GM13977 (cell line): ENCODE measurements at regions not wholly inside any gene's neighbourhood (a gene's known extent, or its start where the extent isn't known, plus 50 kb on each side); places are given as distances from the start of the nearest gene placed in this dataset.

Experiments used
- DNase-seq: peaks from one replicate; pipeline ENCODE4 v3.0.0; 2012; ENCODE audit warnings: low spot score
- in situ Hi-C: fragments of 300-500 bp; cut with MboI; formaldehyde crosslinking; loops from one replicate; pipeline ENCODE4 v1.12.0; 2022; ENCODE audit warnings: low sequenced_read_pairs, low pct_unique_long_range_greater_than_20kb, mixed read lengths, inconsistent platforms; ENCODE audit not compliant: unreplicated experiment
- TF ChIP-seq, protein P1 (sequence below): IDR thresholded peaks from 2 replicates; pipeline ENCODE4 v1.5.1; 2012; ENCODE audit warnings: mild to moderate bottlenecking, control low read depth; ENCODE audit not compliant: insufficient read depth; ENCODE audit errors: extremely low read depth, missing control alignments

DNA sequence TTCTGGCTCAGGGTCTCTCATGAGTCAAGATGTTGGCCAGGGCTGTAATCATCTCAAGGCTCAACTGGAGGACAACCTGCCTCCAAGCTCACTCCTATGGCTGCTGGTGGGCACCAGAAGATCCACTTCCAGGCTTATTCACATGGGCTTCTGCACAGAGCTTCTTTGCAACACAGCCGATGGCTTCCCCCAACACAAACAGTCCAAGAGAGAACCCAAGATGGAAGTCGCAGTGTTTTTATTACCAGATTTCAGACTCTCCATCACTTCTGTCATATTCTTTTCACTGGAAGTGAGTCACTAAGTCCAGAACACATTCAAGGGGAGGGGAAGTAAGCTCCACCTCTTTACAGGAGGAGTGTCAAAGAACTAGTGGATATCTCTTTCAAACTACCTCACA is 75.5 kb downstream of the CD164 start:
- DNase-seq: no peak
- TF ChIP-seq, protein P1, sequence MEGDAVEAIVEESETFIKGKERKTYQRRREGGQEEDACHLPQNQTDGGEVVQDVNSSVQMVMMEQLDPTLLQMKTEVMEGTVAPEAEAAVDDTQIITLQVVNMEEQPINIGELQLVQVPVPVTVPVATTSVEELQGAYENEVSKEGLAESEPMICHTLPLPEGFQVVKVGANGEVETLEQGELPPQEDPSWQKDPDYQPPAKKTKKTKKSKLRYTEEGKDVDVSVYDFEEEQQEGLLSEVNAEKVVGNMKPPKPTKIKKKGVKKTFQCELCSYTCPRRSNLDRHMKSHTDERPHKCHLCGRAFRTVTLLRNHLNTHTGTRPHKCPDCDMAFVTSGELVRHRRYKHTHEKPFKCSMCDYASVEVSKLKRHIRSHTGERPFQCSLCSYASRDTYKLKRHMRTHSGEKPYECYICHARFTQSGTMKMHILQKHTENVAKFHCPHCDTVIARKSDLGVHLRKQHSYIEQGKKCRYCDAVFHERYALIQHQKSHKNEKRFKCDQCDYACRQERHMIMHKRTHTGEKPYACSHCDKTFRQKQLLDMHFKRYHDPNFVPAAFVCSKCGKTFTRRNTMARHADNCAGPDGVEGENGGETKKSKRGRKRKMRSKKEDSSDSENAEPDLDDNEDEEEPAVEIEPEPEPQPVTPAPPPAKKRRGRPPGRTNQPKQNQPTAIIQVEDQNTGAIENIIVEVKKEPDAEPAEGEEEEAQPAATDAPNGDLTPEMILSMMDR: no peak
- in situ Hi-C loops: no loop called here

DNA sequence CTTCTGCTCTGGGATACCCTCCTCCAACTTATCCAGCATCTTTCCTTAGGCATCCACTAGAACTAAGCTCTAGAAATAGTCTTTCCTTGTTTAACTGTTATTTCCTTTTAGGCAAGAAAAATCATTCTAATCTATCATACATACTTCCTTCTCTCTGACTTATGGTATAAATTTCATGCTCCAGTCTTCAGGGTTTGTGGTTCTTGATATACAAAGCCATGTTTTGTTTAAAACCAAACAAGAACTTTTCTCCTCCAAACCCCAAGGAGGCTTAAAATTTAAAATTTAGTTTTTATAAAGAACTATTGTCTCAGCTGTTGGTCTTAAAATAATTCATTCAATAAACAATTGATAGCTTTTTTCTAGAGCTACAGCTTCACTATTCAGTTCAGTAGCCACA is 77.2 kb downstream of the CD164 start:
- TF ChIP-seq, protein P1: no peak
- no peak for DNase-seq
- in situ Hi-C loops: no loop called here

DNA sequence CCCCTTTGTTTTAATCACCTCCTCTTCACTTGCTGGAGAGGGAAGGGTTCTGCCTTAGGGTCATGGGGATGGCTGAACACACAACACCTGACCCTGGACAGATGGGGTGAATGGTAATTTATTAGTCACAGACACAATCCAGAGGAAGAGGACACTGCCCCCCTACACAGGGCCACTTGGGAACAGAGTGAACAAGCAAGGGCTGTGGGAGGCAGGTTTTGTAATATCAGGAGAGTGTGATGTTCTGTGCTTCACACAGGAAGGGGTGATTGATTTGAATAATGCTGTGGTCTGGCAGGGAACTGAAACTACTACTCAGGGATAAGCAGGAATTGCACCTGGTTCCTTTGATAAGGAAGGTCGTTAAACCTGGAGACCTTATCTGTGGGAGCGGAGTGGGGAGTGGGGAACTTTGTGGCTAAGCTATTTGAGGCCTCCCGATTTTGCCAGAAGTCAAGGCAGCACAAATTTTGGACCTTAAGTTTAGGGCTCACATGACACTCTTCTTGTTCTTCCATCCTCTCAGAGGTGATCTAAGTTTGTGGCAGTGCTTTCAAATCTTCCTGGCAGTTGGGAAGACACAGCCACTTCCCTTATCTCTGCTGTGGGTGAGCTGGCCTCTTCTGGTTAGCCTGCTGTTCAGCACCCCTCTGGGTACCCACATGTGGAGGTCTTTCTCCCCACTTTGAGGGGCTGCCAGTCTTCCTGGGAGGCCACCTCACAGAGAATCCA is 77.8 kb downstream of the CD164 start:
- TF ChIP-seq, protein P1: no peak
- in situ Hi-C loops: no loop called here
- no peak for DNase-seq

DNA sequence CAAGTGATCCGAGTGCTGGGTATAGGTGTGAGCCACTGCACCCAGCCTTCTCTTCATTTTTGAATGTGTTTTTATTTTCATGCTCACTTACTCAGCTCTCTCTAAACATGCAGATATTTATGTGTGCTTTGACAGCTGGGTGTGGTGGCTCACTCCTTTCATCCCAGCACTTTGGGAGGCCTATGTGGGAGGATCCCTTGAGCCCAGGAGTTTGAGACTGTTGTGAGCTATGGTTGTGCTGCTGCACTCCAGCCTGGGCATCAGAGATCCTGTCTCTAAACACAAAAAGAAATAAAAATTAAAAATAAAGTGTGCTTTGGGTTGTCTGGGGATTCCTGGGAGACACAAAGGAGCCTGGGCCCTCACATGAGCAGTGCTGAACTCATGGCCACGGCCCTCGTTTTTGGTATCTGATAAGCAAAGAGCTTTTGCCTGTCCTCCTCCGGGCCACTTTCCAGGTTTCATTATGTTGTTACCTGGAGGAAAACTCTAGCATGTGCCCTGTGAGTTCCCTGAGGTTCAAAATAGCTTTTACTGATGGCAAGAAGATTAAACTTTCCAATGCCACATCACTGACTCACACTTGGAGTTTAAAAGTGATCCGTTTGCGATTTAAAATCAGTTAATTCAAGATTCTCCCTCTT is 78.5 kb downstream of the CD164 start:
- TF ChIP-seq, protein P1: no peak
- in situ Hi-C loops: no loop called here
- no peak for DNase-seq

DNA sequence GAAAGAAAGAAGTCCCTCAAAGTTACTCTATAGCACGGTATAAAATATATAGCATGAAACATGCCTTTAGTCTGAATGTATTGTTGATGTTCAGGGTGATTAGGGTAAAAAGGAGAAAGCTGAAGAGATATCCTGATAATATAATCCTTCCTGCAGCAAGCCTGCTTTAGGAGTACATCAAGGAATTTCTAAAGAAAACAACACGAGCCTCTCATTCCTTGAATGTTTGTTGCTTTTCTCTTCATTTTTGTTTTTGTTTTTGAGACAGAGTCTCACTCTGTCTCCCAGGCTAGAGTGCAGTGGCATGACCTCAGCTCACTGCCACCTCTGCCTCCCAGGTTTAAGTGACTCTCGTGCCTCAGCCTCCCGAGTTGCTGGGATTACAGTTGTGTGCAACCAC is 79.1 kb downstream of the CD164 start:
- in situ Hi-C loops: no loop called here

DNA sequence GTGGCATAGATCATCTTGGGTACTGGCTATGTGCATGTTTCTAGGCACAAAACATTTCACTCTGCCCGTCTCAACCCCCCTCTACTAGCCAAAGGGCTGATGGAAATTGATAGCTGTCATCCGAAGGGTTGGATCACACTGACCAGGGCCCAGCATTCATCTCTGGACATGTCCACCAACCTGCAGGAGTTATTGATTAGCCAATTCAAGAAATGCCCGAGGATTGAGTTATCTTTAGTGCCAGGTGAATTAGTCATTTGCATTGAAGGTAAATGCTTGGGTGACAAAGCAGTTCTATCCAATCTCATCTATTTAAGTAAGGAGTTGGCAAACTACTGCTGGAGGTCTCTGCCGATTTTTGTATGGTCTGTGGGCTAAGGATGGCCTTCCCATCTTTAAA is 80.1 kb downstream of the CD164 start:
- in situ Hi-C loops: no loop called here
- DNase-seq: no peak
- TF ChIP-seq, protein P1: no peak

More for the DNA sequence above, 79.1 kb downstream of the CD164 start:
- no peak for DNase-seq
- TF ChIP-seq, protein P1: no peak

DNA sequence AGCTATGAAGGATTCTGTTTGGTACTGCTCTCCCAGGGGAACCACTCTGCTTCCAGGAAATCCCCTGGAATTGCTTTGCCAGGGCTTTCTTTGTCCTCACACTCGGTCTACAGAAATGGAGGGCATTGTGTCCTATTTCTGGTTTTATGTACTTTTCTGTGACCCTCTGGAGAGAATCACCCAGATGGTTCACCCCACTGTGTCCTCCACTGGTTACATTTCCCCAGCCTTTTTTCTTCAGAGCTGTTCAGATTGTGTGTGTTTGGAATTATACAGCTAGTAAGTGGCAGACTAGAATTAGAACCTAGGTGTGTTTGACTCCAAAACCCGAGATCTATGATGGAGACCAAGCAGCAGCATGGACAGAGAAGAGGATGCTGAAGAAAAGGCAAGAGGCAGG is 80.8 kb downstream of the CD164 start:
- DNase-seq: no peak
- in situ Hi-C loops: no loop called here
- TF ChIP-seq, protein P1: no peak
